Ramos (cell line): ENCODE measurements at regions not wholly inside any gene's neighbourhood (a gene's known extent, or its start where the extent isn't known, plus 50 kb on each side); places are given as distances from the start of the nearest gene placed in this dataset.

ENCODE experiments used
- in situ Hi-C: fragments of 300-500 bp; cut with MboI; formaldehyde crosslinking; loops from one replicate; pipeline ENCODE4 v1.14.3; 2022; ENCODE audit warnings: low sequenced_read_pairs; ENCODE audit not compliant: unreplicated experiment

DNA sequence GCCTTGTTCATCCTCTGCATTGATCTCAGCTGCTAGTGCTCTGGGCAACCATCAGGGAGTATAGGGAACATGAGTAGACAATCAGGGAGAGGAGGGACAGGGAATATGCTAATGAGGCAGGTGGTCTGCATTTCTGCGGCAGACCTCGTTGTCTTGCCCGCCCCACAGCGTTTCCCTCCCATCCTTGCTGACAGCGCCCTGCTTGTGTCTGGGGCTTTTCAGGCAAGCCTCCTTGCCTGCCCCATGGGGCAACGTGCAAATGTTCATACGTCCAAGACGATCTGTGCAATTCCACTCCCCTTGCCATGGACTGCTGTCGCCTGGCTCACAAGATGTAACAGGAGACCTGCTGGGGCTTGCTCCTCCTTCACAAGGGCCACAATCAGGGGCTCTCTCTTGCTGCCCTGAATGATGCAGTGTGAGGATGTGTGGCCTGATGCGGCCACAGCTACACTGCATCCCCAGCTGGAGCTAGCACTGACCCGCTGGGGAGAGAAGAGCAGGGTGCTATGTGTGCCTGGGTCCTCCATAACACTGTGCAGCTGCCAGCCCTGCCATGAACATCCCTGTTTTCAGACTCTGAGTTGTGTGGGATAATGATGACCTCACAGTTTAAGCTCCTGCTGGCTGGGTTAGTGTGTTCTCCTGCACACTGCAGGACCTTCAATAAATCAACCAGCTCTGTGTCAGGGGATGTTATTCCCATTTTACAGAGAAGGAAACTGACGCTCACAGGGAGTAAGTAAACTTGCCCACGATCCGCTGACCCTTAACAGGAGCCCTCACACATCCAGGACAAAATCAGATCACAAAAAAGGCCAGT is 211.3 kb downstream of the KLF13 start:
- in situ Hi-C loops: no loop called here

DNA sequence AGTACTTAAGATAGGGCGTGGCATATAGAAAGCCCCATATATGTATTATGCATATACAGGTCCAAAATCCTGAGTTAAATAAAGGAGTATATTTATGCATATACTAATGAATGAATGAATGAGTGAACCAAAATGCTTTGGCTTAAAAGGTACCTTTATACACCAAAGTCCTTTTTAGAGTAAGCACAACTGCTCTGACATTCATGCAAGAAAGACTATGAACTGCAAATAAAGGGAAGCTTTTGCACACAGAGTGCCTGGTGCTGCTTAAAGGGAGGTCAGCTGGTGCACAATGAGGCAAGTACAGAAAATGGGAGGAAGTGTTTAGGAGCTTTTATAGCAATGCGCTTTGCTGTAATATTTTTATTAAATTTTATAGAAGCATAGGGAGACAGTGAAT is 214.0 kb downstream of the KLF13 start:
- in situ Hi-C loops: no loop called here

DNA sequence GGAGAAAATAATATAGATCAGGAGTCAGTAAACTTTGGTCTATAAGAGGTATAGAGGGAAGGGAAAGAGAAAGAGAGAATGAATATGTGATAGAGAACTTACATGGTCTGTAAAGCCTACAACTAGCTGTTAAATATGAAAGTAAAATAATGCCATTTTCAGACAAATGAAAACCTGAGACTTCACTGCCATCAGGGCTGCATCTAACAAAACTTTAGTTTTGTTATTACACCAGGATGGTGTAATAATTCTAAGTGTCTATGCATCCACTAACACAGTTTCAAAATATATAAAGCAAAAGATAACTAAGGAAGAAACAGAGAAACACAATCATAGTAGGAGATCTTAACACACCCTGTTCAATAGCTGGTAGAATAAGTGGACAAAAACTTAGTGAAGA is 217.7 kb downstream of the KLF13 start:
- in situ Hi-C loops: no loop called here

DNA sequence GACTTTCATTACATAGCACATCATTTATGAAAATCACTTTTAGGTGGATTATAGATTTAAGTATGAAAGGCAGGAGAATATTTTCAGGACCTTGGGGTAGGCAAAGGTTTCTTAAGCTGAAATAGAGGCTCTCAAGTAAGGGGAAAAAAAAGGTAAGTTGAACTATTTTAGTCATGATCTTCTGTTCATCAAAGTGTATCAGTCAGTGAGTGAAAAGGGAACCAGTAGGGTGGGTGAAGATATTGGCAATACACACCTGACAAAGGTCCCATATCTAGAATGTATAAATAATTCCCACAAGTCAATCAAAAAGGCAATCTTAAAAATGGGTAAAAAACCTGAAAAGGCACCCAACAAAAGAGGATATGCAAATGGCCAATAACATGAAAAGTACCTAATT is 218.6 kb downstream of the KLF13 start:
- in situ Hi-C loops: no loop called here

DNA sequence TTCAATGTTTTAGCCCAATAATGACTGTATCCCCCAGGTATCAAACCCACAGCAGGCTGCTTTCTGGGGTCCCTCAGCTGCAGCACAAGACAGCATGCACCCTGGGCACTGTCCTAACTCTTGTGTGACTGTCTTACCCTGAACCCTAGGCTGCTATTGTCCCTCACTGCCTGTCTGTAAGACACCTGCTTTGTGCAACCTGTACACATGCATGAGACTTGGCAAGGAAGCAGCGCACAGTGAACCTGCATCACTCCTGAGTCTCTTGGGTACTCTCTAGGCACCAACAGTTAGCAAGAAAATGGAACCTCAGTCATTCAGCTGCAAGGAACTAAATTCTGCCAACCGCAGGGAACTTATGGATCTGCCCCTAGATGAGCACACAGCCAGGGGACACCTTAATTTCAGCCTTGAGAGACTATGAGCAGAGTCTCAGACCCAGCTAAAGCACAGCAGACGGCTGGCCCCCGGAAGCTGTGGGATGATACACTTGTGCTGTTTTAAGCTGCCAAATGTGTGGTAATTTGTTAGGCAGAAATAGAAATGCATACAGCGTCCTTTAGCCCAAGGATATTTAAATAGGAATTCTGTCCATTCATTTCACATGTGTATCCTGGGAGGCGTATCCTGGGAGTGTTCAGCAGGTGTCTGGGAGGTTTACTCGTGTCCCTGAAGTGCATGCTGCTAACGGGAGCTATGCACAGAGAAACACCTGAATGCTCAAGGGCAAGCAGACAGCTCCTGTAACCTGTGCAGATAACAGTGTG is 223.8 kb downstream of the KLF13 start:
- in situ Hi-C loops: no loop called here

DNA sequence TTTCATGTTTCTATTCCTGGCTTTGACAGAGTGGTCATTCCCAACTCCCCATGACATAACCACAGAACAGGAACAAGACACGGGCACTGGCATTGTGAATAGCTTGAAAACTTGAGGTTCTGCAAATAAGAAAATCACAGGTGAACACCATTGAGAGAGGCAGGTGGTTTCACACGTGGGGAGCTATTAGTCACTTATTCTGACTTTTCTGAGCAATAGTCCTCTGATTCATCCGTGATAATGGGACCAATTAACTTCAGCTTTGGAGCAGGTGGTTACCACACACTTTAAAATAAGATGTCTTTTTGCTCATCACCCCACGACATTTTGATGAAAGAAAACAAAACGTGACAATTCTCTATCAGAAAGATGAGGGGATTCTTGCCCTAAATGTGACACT is 224.7 kb downstream of the KLF13 start:
- in situ Hi-C loops: no loop called here

DNA sequence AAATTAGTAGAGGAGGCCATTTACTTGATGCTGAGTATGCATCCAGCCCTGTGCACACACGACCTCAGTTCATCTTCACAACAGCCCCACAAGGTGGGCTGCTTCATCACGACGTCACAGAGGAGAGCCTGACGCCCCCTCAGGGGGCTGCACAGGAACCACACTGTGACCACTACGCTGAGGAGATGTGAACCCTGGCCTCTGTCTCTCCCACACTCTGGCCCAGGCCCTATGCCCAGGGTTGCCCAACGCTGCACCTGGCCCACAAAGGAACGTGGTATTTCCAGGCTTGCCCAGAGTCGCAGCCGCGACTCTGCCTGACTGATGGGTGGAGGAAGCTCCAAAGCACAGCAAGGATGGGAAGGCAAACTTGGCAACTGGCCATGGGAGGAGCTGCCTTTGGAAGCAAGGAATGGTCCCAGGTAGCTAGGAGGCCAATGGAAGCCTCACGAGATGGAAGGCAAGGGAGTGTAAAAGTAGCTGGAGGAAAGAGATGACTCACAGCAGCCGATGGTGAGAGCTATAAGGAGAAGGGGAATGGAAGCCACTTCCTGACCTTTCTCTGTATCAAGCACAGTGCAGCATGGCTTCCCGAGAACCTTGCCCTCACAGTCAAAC is 226.0 kb downstream of the KLF13 start:
- in situ Hi-C loops: no loop called here

DNA sequence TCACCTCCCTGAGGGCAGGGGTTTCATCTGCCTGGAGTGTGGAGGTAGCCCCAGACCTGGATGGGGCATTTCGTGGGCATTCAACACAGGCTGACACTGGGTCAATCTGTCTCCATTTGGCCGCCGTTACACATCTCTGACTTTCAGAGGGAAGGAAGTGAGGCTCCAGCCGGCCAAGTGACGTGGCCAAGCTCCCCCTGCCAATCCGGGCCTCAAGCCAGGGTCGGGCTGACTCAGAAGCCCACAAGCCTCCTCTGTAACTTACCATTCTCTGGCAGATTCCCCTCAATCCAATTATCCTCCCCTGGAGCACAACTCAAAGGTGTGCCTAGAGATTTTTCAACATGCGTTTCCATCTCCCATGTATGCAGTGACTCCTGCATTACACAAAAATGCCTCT is 227.6 kb downstream of the KLF13 start:
- in situ Hi-C loops: no loop called here

DNA sequence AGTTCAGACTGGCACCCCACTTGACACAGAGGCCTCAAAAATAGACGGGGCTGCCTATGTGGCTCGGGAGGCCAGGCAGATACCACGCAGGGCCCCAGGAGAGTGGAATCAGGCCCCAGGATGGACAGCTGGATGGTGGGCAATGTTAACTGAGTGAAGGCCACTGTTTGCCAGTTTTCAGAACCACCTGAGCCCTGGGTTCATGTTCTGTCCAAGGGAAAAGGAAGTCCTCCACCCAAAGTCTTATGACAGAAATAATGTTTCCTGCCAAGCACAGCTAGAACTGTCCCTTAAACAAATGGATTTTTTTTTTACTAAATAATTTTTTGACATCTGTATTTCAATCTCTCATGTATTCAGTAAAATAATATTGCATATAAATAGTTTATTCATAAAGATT is 228.4 kb downstream of the KLF13 start:
- in situ Hi-C loops: no loop called here

DNA sequence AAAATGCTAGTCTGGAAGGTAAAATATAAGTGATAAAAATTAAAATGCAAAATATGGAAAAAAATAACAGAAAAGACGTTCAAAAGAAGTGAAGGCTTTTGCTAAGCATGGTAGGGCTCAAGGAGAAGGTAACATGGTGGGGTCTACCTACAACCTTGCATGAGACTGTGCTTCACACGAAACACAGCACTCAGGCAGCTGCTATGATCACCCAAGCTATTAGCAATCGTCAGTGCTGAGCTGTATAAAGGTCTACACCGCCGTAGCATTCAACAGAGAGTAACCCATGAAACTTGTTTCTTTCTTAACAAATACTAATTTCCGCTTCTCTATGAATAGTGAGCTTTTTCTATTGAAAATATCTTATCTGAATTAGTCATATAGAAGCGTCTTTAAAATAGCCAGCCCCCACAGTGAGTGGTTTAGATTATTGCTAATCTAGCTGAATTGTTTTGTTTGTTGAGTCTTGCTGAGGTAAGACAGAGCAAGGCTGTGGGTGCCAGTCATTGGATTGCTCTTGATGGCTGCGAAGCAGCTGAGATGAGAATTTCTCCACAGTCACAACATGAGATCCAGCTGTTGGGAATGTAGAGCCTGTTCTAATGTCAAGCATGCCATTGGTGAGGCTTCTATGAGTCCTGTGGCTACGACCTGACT is 230.0 kb downstream of the KLF13 start:
- in situ Hi-C loops: no loop called here

DNA sequence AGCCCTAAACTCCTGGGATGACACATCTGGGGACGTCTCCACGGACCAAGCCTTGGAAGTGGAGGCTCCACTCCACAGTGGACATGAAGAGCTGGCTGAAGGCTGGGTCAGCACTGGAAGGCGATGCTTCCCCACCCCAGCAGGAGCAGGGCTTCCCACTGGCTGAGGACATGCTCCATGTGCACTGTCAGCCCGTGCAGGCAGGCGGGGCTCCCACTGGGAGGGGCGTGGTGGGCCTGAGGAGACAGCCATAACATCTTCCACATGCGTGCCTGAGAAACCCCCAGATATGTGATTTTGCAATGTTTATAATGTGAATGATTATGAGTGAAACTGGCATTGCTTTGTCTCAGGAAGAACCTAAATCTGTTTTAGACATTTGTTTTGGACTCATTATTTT is 231.3 kb downstream of the KLF13 start:
- in situ Hi-C loops: no loop called here

DNA sequence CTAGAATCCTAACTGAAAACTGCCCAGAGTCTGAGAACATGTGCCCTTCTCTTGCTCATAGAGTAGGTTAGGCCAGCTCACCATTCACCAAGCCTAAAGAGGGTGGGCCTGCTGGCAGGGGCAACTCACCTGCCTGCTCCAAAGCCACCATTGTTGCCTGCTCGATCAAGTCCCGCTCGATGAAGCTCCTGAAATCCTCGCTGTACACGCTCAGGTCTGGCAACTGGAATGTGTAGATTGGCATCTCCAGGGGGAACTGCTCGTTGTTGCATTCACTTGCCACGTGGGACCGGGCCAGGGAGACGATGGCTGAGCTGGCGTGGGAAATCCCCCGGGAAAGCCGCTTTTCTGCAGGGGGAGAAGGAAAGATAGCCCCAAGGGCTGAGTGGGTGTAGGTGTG is 232.2 kb downstream of the KLF13 start:
- in situ Hi-C loops: no loop called here

DNA sequence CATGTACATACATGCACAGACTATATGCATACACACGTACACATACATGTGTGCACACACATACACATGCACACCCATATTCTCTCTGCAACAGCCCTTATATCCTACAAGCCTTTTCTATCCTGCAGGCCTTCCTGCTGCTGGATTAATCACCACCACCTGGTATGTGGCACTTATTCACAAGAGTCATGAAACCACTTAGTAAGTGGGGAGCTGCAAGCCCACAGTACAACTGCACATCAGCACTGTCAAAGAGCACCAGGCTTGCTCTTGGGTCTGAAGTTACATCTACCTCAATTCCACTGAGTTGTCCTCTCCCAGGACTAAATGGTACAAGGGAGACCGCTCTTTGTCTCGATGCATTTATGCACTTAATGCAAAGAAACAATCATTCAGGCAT is 233.2 kb downstream of the KLF13 start:
- in situ Hi-C loops: no loop called here

DNA sequence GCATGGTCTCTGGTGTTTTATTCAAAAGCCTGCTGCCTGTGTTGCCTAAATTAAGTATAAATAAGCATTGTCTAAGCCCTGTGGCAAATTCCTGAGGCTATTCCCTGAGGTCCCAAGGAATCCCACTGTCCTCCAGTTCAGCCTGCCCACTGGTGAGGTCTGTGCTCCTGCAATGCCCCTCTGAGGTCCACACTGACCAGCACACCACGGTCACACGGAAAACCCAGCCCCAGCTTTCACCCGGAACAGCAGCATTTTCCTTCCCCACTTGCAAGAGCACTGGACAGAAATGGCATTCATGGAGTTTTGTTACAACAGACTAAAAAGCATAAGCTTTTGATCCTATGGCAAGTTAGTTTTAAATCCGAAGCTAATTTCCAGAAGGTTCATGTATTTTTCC is 234.0 kb downstream of the KLF13 start:
- in situ Hi-C loops: no loop called here

DNA sequence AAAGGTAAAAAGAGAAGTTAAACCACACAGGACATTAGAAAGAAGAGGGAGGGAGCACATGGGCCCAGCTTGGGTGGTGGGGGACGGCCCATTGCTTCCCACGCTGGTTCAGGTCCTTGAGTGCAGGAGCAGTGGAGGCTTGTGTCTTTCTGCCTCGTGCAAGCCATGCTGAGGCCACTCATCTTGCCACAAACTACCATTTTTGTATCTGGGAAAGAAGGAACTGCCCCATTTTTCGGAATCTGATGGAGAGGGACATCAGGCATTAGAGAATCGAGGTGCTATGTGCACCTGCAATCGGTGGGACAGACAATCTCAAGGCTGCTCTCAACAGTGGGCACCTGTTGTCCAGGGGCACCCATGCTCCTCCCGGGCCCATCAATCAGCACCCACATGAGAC is 234.5 kb downstream of the KLF13 start:
- in situ Hi-C loops: no loop called here

DNA sequence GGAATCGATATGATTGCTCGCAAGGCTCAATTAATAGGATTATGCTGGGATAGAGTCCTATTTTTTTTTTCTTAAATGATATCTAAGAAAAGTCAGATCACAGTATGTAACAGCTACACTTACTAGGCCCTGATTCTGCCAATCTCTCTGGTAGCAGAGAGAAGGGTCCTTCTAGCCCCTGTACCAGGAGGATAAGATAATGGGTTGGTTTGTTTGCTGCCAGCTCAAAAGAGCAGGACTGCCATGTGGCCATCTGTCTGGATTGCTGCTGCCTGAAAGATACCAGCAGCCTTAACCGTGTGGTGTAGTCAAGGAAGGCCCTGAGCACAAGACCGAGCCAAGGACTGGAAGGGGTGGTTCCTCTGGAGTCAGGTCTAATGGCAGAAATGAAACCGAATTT is 236.4 kb downstream of the KLF13 start:
- in situ Hi-C loops: no loop called here

DNA sequence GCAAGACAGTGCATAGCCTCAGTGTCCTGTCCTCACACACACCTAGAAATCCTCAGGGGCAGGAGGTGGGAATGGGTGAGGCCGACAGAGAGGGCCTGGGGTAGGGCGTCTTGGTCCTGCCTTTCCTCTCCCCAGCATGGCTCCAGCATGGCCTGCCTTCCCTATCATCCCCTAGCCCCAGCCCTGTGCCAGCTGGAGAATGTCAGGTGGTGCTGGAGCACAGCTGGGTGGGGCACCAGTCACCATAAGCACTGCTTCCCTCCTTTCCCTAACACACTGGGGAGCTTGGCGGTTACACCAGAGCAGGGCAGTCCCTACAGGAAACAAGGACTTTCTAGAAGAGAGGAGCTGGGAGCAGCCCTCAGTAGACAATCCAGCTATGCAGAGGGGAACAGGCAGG is 236.8 kb downstream of the KLF13 start:
- in situ Hi-C loops: no loop called here

DNA sequence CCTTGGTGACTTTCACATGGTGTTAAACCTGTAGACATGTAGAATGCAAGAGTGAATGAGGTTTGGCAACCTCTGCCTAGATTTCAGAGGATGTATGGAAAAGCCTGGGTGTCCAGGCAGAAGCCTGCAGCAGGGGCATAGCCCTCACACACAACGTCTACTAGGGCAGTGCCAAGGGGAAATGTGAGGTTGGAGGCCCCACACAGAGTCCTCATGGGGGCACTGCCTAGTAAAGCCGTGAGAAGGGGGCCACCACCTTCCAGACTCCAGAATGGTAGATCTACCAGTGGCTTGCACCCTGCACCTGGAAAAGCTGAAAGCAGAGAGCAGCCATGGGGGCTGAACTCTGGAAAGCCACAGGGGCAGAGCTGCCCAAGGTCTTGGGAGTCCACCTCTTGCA is 241.2 kb downstream of the KLF13 start:
- in situ Hi-C loops: no loop called here

DNA sequence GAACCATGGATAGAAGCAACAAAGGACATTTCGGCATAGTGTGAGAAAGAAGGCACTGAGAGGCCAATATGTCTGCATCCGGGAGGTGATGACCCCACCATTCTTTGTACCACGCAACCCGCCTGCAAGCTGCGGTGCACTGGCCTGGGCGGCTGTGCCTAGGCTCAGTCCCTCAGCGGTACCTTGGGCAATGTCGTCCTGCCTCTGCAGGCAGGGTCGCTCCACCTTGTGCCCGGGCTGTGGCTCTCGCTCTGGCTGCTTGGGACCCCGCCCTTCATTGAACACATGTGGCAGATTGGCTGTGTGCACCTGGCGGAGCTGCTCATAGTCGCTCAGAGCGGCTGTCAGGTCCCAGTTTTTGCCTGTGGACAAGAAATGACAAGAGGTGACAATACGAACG is 243.2 kb downstream of the KLF13 start:
- in situ Hi-C loops: no loop called here

DNA sequence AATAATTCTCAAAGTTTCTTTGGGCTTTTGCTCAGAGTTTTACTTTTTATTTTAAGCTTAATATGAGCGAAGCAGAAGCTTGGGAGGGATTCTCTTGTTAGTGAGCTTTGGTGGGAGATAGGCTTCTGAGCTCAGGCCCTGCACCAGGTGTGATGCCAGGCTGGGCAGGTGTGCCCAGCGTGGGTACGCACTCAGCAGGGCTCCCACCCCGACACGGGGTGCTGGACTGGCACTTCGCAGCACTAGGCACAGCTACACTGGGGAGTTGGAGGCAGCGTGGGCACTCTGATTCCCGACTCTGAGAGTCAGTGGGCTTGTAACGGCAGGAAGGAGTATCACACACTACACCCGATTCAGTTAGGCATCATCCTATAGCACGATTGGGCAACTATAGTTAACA is 244.0 kb downstream of the KLF13 start:
- in situ Hi-C loops: no loop called here

DNA sequence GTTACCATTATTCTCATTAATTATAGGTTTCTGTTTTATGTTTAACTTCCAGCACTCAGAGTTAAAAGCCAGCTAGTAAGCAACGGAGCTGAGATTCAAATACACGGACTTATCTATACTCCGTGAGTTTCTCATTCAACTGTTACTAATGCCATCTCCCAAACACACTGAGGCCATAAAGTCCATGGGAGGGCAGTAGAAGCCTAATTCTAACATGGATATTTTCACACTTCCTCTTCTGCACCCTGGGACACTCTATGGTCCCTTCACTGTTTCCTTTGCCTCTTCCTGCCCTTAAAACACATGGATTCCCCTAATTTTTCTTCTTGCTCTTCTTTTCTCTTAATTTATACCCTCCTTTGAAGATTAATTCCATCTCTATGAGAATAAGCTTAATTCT is 245.0 kb downstream of the KLF13 start:
- in situ Hi-C loops: no loop called here
